ENCODE measurements at regions not wholly inside any gene's neighbourhood (a gene's known extent, or its start where the extent isn't known, plus 50 kb on each side); places are given as distances from the start of the nearest gene placed in this dataset.

- no peak for TF ChIP-seq EZH2phosphoT487 (IDR thresholded peaks at IDR 0.05; ENCODE audit: unreplicated experiment)
- TF ChIP-seq ZNF331 (CRISPR knock-in tag; IDR thresholded peaks at IDR 0.05; ENCODE audit: low read depth): no peak
- no peak for TF ChIP-seq REST (IDR thresholded peaks at IDR 0.05; ENCODE audit: unreplicated experiment)
- no peak for TF ChIP-seq ZNF462 (CRISPR knock-in tag; IDR thresholded peaks at IDR 0.05)
- no peak for TF ChIP-seq JUNB (IDR thresholded peaks at IDR 0.05; ENCODE audit: unreplicated experiment)
- TF ChIP-seq CREB1 (CRISPR knock-in tag; IDR thresholded peaks at IDR 0.05; ENCODE audit: low read depth): no peak
- TF ChIP-seq NANOG (IDR thresholded peaks at IDR 0.05; ENCODE audit: borderline replicate concordance): no peak
- no peak for TF ChIP-seq POLR2AphosphoS5 (IDR thresholded peaks at IDR 0.05; ENCODE audit: low read depth)
- TF ChIP-seq ZNF114 (CRISPR knock-in tag; IDR thresholded peaks at IDR 0.05): no peak
- TF ChIP-seq CTCF (conservative IDR thresholded peaks at IDR 0.05; ENCODE audit: low read depth in 2 of 2): no peak
- H3K4me1 Mint-ChIP-seq: no peaks in the 10 kb centered on the region
- peaks cover 10% of the 10 kb centered on the region for H3K36me3 Mint-ChIP-seq (ENCODE audit: low read depth)
- no peak overlapping the region for H3K4me3 Mint-ChIP-seq
- peaks cover 4% of the 10 kb centered on the region for H3K9me3 Mint-ChIP-seq
- Histone ChIP-seq H3K36me3 (ENCODE audit: insufficient read depth) (no peaks in the 10 kb centered on the region; the same call in 1 of the 2 replicates), H3K4me3 (no peak overlapping the region), H3K79me2 (replicated peaks; ENCODE audit: insufficient read depth) (no peaks in the 10 kb centered on the region), H3F3A (replicated peaks; ENCODE audit: low read depth) (no peaks in the 10 kb centered on the region), H4K20me1 (replicated peaks; ENCODE audit: insufficient read depth) (no peaks in the 10 kb centered on the region), H3K4me1 (ENCODE audit: insufficient read depth) (no peaks in the 10 kb centered on the region), H3K4me2 (no peak overlapping the region), H3K27ac (ENCODE audit: low read depth) (no peak overlapping the region), H3K27me3 (ENCODE audit: insufficient read depth) (no peaks in the 10 kb centered on the region), H3K9me2 (ENCODE audit: insufficient read depth) (no peaks in the 10 kb centered on the region), H2AFZ (no peak overlapping the region)
- H3K27me3 Mint-ChIP-seq (ENCODE audit: insufficient read depth, low read depth, poor library complexity): peaks cover 1% of the 10 kb centered on the region
- H3K27ac Mint-ChIP-seq: no peak overlapping the region
- no peak for DNase-seq (ENCODE audit: low spot score)
- ATAC-seq: no peak
Measured at GRCh38 chr22:48710410-48710809, 1117.3 kb downstream of the BRD1 start.

All from GM23338 (cell line).